ENCODE measurements at regions not wholly inside any gene's neighbourhood (a gene's known extent, or its start where the extent isn't known, plus 50 kb on each side); places are given as distances from the start of the nearest gene placed in this dataset.

- TF ChIP-seq CTCF (conservative IDR thresholded peaks at IDR 0.05) (no peak), EZH2 (IDR thresholded peaks at IDR 0.05; ENCODE audit: low read depth) (no peak)
Measured at GRCh38 chr7:152572101-152572500, 103.8 kb downstream of the XRCC2 start.

DNA sequence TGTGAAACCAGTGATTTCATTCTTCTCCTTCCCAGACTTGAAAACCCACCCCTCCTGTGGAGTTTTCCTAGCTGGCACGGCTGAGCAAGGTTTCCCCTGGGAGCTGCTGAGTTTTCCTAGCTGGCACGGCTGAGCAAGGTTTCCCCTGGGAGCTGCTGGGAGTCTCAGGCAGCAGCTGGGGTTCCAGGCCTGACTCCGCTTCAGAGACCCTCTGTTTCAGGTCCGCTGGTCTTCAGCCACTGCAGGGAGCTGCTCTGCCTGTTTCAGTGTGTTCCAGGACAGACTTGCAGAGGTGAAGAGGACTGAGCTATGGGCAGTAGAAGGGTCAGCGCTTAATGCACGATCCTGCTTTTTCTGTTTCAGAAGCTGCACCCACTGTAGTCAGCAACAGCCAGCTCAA lies 104.9 kb downstream of the XRCC2 start:
- H3K4me1 ChIP-seq (replicated peaks; ENCODE audit: insufficient read depth): no peaks in the 10 kb centered on the region
- no peaks in the 10 kb centered on the region for H3K79me2 ChIP-seq (ENCODE audit: low read depth)
- no TSS peak for BruUV-seq (replicated peaks)
- no peaks in the 10 kb centered on the region for H3K36me3 ChIP-seq (ENCODE audit: low read depth)
- no peak overlapping the region for H3K27ac ChIP-seq
- H3K9me2 ChIP-seq (ENCODE audit: insufficient read depth): no peaks in the 10 kb centered on the region
- no peaks in the 10 kb centered on the region for H3K27me3 ChIP-seq (ENCODE audit: insufficient read depth, low read depth)
- intact Hi-C loops (cut with micrococcal nuclease; ENCODE audit: unreplicated experiment): no loop called here
- H2AFZ ChIP-seq: no peak overlapping the region
- DNase-seq: no peak
- no peaks in the 10 kb centered on the region for H3K9me3 ChIP-seq (ENCODE audit: insufficient read depth, low read depth)
- H3F3A ChIP-seq (ENCODE audit: insufficient read depth, low read depth): no peaks in the 10 kb centered on the region
- TF ChIP-seq EZH2 (IDR thresholded peaks at IDR 0.05; ENCODE audit: low read depth) (no peak), CTCF (conservative IDR thresholded peaks at IDR 0.05) (no peak)
- ChIA-PET POLR2A (ENCODE audit: unreplicated experiment) (interaction anchor here (0.5 to 0.6 kb wide), 2 partner anchors 214 to 255 kb away, joined by 4 to 11 read pairs; no protein-coding TSS in a partner anchor), CTCF (no interaction called here)
- no peak overlapping the region for H3K4me3 ChIP-seq
- H3K4me2 ChIP-seq: no peak overlapping the region
- H4K20me1 ChIP-seq (ENCODE audit: insufficient read depth): no peaks in the 10 kb centered on the region

More at GRCh38 chr7:152572101-152572500, 103.8 kb downstream of the XRCC2 start:
- Histone ChIP-seq H4K20me1 (ENCODE audit: insufficient read depth) (no peaks in the 10 kb centered on the region), H3K79me2 (ENCODE audit: low read depth) (no peaks in the 10 kb centered on the region), H3K9me2 (ENCODE audit: insufficient read depth) (no peaks in the 10 kb centered on the region), H3K4me2 (no peak overlapping the region), H3K36me3 (ENCODE audit: low read depth) (no peaks in the 10 kb centered on the region), H2AFZ (no peak overlapping the region), H3K27ac (no peak overlapping the region), H3K4me3 (no peak overlapping the region), H3K27me3 (ENCODE audit: insufficient read depth, low read depth) (no peaks in the 10 kb centered on the region), H3F3A (ENCODE audit: insufficient read depth, low read depth) (no peaks in the 10 kb centered on the region), H3K9me3 (ENCODE audit: insufficient read depth, low read depth) (no peaks in the 10 kb centered on the region), H3K4me1 (replicated peaks; ENCODE audit: insufficient read depth) (no peaks in the 10 kb centered on the region)
- no TSS peak for BruUV-seq (replicated peaks)
- POLR2A ChIA-PET (ENCODE audit: unreplicated experiment): no interaction called here
- DNase-seq: no peak
- CTCF ChIA-PET: no interaction called here
- intact Hi-C loops (cut with micrococcal nuclease; ENCODE audit: unreplicated experiment): no loop called here

- intact Hi-C loops (cut with micrococcal nuclease; ENCODE audit: unreplicated experiment): no loop called here
- no peak overlapping the region for H3K4me2 ChIP-seq
- DNase-seq: no peak
- H3K79me2 ChIP-seq (ENCODE audit: low read depth): no peaks in the 10 kb centered on the region
- H3K4me3 ChIP-seq: no peak overlapping the region
- H3K9me2 ChIP-seq (ENCODE audit: insufficient read depth): no peaks in the 10 kb centered on the region
- no TSS peak for BruUV-seq (replicated peaks)
- H3K27ac ChIP-seq: no peak overlapping the region
- ChIA-PET POLR2A (ENCODE audit: unreplicated experiment) (interaction anchor here (0.8 kb wide), 1 partner anchor 139 kb away, joined by 5 read pairs; no protein-coding TSS in a partner anchor), CTCF (no interaction called here)
- no peaks in the 10 kb centered on the region for H4K20me1 ChIP-seq (ENCODE audit: insufficient read depth)
- TF ChIP-seq CTCF (conservative IDR thresholded peaks at IDR 0.05) (no peak), EZH2 (IDR thresholded peaks at IDR 0.05; ENCODE audit: low read depth) (no peak)
- no peaks in the 10 kb centered on the region for H3F3A ChIP-seq (ENCODE audit: insufficient read depth, low read depth)
- no peak overlapping the region for H2AFZ ChIP-seq
- no peaks in the 10 kb centered on the region for H3K27me3 ChIP-seq (ENCODE audit: insufficient read depth, low read depth)
- no peaks in the 10 kb centered on the region for H3K9me3 ChIP-seq (ENCODE audit: insufficient read depth, low read depth)
- no peaks in the 10 kb centered on the region for H3K36me3 ChIP-seq (ENCODE audit: low read depth)
- H3K4me1 ChIP-seq (replicated peaks; ENCODE audit: insufficient read depth): no peaks in the 10 kb centered on the region
Measured at GRCh38 chr7:152568972-152569371, 107.0 kb downstream of the XRCC2 start.
